ENCODE measurements at regions not wholly inside any gene's neighbourhood (a gene's known extent, or its start where the extent isn't known, plus 50 kb on each side); places are given as distances from the start of the nearest gene placed in this dataset.

- TF ChIP-seq CTCF (IDR thresholded peaks at IDR 0.05) = peak; percentile 38 to 64 (median 57)
- no peak for TF ChIP-seq POLR2A (IDR thresholded peaks at IDR 0.05; ENCODE audit: low read depth)
- no peak for TF ChIP-seq POLR2AphosphoS5 (IDR thresholded peaks at IDR 0.05)
Measured at GRCh38 chr3:148075771-148076716, 621.7 kb upstream of the AGTR1 start.
